SIG-M5 treated with dmso at 0.1 percent for 504 hours (cell line): ENCODE measurements at regions not wholly inside any gene's neighbourhood (a gene's known extent, or its start where the extent isn't known, plus 50 kb on each side); places are given as distances from the start of the nearest gene placed in this dataset.

Experiments
- DNase-seq: peaks from one replicate; lab custom pipeline; 2025; ENCODE audit not compliant: unreplicated experiment; lab: John Stamatoyannopoulos, UW

DNA sequence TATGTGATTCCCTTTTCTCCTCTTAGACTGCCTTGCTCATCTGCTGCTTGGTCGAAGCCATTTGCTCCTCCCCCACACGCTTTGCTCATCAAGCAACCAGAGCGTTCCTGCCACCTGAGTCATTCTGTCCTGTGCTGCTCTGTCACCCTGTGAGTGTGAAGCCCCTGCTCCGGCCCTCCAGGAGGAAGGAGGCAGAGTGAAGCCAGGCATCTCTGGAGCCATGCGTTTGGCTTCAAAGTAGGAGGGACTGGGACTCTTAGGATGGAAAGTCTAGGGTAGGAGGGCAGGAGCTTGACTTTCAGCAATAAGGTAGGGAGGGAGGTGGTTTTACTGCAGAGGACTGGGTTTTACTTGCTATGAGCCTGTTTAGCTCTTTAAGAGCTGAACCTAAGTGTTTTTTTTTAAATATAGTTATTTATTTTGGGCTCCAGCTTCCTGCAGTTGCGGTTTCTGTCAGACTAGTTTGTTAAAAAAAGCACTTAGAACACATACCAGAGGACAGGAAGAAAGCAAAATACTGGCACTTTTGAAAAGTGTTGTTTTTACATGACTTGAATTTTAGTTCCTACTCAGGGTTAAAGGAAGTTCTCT is 63.6 kb downstream of the SPINK2 start:
- peak; percentile 84 for DNase-seq

DNA sequence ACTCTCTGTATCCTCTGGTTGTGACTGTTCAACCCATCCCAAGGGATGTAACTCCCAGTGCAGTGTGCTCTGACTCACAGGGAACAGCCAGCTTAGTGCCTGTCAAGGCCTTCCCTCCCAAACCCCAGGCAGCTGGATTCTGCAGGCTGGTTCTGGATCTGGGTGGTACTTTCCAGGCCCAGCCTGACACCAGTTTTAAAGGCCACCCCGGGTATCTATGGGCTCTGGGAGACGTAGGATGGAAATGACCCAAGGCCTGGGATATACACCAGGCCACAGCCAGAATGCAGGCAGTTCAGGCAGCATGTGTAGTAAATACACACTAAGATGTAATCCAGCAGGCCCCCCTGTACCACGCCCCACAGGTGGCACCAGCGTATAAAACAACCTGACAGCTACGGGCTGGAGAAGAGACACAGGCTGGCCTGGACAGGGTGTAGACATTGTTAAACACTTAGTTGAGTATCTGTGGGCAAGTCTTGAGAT is 64.2 kb downstream of the SPINK2 start:
- DNase-seq = no peak

DNA sequence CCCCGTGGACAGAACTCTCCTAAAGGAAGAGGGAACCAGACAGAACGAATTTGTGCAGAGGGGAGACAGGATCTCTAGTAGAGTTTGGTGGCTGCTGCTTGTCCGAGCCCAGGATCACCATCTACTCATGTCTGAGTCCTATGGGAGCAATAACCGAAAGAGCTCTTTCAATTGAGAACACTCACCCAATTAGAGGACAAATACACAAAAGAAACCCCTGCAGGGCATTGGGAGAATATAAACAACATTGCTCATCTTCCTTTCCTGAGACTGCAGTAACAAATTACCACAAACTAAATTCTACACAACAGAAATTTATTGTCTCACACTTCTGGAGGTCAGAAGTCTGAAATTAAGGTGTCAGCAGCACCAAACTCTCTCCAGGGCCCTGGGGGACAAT is 65.6 kb downstream of the SPINK2 start:
- DNase-seq = no peak

DNA sequence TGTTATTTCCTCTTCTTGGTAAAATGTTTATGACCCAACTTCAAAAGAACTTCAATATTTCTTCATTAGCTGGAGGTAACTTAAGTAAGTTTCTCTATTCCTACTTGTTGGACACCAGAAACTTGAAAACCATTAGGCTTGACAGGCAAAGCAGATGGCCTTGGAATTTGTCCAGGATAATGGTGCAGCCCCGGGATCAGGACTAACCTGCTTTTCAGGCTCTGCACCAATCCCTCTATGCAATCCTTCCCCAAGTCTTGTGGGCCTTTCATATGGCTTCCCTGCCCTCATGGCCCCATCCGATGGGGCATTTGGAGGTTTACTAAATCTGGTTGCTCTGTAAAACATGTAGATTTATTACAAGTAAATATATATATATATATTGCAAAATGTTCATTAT is 68.5 kb downstream of the SPINK2 start:
- peak; percentile 13 for DNase-seq

DNA sequence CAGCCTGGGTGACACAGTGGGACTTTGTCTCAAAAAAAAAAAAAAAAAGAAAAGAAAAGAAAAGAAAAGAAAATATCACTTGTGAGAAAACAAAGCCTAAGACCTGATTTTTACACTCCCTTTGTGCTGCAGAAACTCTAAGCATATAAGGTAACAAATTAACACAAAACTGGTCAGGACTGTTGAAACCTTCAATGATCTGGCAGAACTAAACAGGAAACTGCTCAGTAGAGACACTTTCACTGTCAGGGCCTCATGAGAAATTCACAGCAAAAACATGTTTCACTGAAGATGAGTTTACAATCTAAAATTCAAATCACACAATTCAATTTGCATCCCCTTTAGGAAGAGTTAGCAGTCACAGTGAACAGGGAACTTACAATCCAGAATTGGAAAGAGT is 69.1 kb upstream of the HOPX start:
- no peak for DNase-seq

DNA sequence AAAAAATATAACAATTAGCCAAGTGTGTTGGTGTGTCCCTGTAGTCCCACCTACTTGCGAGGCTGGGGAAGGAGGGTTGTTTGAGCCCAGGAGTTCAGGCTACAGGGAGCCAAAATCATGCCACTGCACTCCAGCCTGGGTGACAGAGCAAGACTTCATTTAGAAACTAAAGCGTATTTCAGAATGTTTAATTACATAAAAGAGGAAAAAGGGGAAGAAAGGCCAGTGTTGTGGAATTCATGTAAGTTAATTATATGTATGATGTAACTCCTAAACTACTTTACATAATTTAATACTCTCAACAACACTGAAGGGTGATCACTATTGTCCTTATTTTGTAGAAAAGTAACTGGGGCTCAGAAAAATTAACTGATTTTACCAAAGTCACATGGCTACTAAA is 67.2 kb upstream of the HOPX start:
- peak; percentile 9 for DNase-seq

DNA sequence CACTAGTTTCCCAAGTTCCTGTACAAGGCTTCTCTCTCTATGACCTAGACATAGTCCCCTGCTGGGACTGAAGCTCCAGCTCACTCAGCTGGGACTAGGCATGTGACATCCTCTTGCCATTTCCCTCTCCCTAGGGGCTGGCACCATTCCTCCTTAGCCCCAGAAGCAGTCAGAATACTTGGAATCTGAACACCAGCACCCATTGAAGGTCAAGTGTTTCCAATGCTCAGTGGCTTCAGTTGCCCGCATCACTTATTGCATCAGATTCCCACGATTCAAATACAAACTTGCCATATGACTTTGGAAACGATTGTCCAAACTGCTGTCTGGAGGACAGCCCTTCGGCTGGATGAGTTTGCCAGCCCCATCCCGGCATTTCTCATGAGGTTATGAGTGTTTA is 65.5 kb upstream of the HOPX start:
- no peak for DNase-seq

DNA sequence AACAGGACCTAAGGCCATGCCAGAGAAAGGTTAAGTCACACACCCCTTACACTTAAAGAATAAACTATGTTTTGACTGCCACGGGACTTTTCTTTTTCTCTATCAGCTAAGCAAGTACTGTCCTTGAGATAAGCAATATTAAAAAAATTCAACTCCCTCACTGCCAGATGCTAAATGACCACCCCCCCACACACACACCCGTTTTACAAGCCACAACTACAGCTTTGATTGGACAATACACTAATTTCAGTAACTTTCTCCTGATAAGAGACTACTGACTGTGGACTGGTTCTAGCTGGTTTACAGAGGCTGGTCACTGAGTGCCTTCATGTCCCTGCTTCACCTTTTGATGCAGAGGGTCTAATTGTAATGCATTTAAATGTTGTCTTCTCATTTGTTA is 63.9 kb upstream of the HOPX start:
- DNase-seq = no peak

DNA sequence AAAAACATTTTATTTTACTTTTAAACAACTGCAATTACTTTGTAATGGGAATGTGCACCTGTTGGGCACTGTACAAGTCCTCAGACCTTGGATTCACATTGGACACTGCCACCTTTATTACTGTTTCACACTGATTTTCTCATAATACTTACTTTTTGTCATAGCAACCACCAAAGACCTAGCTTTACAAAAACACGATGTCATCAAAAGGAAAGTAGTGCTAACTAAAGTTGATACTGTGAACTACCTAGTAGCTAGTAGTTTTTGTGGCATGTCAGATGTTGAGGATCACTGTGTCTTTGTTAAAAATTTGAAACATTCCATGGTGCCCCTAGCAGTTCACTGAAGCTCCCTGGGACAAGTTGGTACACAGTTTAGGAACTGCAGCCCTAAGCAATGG is 62.9 kb upstream of the HOPX start:
- no peak for DNase-seq

DNA sequence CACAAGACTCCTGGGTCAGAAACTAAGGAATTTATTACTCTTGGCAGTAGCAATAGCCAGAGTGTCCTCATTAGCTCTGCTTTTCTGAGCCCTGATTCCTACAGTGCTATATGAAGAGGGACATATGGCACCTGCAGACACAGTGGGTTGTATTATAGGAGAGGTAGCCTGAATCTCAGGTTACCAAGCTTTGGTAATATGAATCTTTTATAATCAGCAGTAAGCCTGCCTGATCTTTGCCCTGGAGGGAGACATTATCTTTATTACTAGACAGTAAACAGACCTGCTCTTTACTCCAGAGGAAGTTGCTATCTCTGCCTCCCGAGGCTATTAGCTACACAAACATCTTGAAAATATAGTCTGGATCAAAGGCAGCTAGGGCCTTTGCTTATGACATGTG is 62.5 kb upstream of the HOPX start:
- DNase-seq = no peak

DNA sequence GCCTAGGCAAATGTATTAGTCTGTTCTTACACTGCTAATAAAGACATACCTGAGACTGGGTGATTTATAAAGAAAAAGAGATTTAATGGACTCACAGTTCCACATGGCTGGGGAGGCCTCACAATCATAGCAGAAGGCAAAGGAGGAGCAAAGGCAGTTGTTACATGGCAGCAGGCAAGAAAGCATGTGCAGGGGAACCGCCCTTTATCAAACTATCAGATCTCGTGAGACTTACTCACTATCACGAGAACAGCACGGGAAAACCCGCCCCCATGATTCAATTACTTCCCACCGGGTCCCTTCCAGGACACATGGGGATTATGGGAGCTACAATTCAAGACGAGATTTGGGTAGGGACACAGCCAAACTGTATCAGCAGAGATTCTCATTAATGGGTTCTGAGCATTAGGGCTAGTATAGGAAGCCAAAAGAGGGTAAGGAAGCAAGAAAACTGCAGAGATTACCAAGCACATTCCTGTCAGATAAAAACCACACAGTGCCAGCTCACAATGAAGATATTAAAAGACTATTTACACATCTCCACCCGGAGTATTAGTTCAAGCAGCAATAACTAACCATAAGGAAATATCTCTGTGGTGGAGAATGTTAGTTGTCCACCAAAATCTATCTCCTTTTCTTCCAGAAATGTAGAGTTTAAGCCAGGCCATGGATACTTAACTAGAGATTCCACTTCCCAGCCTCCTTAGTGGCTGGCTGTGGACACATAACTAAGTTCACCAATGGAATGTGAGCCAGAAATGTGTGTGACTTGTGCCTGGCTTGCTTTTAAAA is 61.2 kb upstream of the HOPX start:
- DNase-seq = no peak

DNA sequence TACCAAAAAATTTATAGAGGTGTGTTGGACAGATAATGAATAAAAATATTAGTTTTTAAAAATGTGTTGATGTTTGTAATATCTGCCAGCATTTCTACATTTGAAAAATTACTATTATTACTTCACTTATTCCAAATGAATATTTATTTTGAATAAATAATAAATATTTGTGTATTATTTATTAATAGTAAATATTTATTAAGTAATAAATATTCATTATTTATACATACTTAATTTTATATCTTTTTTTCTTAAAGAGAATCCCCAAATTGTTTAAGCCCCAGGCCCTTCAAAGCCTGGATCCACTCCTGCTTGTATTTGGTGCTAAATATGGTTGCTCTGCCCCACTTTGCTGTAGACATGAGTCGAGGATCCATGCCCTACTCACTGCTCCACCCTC is 60.5 kb upstream of the HOPX start:
- no peak for DNase-seq

DNA sequence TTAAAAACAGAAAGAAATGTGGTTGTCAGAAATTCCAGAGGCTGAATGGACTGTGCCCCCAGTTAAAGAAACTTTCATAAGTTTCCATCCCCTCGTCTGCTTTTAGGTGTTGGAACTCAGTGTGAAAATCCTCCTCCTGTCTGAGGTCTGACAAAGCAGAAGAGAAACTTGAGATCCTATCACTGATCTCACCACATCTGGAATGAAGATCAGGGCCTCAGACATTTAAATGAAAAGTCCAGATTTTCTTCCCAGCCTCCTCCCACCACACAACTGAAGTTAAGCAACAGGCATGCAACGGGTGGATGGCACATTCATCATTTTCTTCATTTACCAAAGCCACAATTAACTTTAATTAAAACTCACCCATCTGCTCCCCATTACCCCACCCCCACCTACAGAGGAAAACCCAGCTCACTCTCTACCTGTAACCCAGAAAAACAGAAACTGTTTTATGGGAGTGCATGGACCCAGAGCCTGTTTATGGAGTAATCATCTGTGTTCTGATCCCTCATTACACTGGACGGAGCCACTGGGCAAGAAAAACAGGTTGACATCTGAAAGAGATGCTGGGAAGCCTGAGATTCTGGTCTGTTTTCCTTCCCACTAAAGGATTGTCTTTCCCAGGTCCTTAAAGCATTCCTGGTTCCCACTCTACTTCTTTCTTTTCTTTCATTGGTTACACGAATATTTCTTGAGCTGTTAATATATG is 58.1 kb upstream of the HOPX start:
- DNase-seq = peak; percentile 23

DNA sequence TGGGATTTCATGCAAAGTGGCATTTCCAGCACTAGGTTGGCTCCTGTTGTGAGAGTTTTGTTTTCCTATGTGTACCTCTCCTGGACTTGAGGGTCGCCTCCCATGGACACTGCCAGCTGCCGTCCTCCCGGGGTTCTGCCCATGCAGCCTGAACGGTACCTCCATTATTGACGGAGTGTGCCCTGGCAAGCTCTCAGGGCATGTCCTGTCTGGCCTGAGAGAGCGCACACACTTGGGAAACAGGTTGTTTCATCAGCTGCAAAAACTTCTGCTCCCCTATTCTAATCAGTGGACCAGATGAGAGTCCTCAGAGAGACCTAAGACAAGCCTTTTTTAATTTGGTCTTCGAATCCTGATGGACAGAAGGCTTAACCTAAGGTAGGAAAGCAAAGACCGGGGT is 56.6 kb upstream of the HOPX start:
- DNase-seq = no peak

DNA sequence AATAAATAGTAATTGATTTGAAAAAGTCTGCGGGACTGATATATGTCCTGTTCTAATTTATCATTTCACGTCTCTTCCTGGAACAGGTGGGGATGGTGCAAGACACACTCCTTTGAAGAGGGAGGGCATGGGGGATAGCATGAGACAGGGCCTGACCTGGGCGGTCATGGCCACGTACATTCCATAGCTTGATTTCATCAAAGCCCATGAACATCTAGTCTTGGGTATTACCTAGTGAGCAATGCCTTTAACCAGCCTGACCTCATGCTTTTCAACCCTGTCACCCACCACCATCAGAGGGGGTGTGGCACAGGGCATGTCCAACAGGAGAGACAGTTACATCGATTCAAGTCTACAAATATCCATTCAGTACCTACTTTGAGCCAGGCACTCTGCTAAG is 52.3 kb upstream of the HOPX start:
- DNase-seq = no peak

DNA sequence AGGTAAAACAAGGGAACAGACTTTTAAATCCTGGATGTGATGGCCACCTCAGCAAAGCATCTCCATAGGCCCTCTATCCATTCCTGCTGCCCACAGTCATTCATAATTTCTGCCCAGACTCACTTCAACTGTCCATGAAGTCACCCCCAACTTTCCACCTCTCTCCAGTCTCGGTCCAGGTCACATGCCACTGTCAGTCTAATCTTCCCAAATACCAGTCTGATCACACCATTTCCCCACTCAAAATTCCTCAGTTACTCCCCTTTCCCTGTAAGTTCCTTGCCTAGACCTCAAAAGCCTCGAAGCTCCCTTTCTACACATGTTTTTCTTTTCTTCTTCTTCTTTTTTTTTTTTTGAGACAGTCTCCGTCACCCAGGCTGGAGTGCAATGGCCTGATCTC is 51.2 kb upstream of the HOPX start:
- DNase-seq = no peak

DNA sequence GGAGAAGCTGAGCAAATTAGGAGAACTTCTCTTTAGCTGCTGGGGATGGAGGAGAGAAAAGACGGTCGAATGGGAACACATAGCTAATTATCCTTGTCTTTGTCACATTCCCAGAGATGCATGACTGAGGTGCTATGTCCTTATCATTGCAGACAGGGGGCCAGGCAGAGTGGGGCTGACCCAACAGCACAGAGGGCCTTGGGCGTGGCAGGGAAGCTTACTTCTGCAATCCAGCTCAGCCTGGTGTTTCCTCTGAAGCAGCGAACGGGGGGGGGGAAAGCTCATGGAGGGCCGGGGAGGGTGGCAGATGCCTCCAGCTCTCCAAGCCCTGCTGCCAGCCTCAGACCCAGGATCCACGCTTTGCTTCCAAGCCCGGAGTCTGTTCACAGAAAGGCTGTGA is 50.8 kb upstream of the HOPX start:
- peak; percentile 24 for DNase-seq
